Lower leg skin (tissue), 3 donors: ENCODE measurements at regions not wholly inside any gene's neighbourhood (a gene's known extent, or its start where the extent isn't known, plus 50 kb on each side); places are given as distances from the start of the nearest gene placed in this dataset.

ENCODE experiments used
- CTCF ChIP-seq, 3 donors: fragments of 450-650 bp; IDR thresholded peaks; one replicate each; pipeline ENCODE4 v1.5.1; 2016; ENCODE audit warnings: antibody characterized with exemption in 3 of 3, mild to moderate bottlenecking in 3 of 3, moderate library complexity in 2 of 3
- POLR2A ChIP-seq, 2 donors: fragments of 450-650 bp; IDR thresholded peaks; one replicate each; pipeline ENCODE4 v1.6.1; 2016 to 2017; ENCODE audit warnings: antibody characterized with exemption in 2 of 2, mild to moderate bottlenecking in 1 of 2, moderate library complexity in 1 of 2

DNA sequence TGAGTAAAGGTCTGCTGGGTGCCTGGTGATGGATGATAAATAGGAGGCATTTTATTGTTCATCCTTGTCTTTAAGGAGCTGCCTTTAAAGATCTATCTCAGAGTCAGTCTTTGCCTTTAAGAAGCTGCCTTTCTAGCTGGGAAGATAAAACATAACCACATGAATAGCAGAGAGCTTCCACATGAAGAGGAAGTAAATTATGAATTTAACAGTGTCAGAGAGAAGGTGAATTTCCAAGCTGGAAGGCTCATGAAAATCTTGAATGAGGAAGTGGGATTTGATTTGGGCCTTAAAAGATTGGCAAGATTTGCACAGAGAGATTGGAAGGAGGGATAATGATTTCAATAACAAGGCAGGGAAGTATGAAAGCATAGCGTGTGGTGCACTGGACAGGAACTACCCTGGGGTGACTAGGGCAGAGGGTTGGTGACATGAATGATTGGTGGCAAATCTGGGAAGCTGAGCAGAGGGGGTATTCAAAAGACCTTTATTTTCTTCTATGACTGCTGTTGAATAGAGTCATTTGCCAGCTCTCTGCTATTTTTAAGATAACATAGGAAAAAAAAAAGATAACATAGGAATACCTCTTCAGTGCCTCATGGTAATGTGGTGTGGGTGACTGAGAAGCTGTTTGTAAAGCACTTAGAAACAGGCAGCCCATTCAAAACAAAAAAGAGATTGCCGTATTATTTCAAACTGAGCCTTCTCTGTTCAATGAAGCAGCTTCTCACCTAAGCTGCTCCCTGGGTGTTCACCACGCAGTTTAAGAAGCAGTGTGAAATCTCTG, 591.6 kb downstream of the PKHD1 start:
- no peak for TF ChIP-seq CTCF (IDR thresholded peaks at IDR 0.05)
- TF ChIP-seq POLR2A (IDR thresholded peaks at IDR 0.05): no peak
